ENCODE measurements at regions not wholly inside any gene's neighbourhood (a gene's known extent, or its start where the extent isn't known, plus 50 kb on each side); places are given as distances from the start of the nearest gene placed in this dataset.

GRCh38 chr2:4499316-4500030 is 796.1 kb downstream of the DCDC2C start:
- DNase-seq (ENCODE audit: low spot score), result no peak

GRCh38 chr2:4501525-4501924 is 798.1 kb downstream of the DCDC2C start:
- DNase-seq (ENCODE audit: low spot score), result no peak

- no peak for DNase-seq (ENCODE audit: low spot score)
Measured at GRCh38 chr2:4502230-4502843, 799.0 kb downstream of the DCDC2C start.

- no peak for DNase-seq (ENCODE audit: low spot score)
Measured at GRCh38 chr2:4507661-4508060, 804.3 kb downstream of the DCDC2C start.

GRCh38 chr2:4515871-4516761 is 812.7 kb downstream of the DCDC2C start:
- no peak for DNase-seq (ENCODE audit: low spot score)

- DNase-seq (ENCODE audit: low spot score), result no peak
Measured at GRCh38 chr2:4518596-4518995, 815.2 kb downstream of the DCDC2C start.

- no peak for DNase-seq (ENCODE audit: low spot score)
Measured at GRCh38 chr2:4522498-4523421, 819.4 kb downstream of the DCDC2C start.

GRCh38 chr2:4527416-4527815 is 824.0 kb downstream of the DCDC2C start:
- no peak for DNase-seq (ENCODE audit: low spot score)

GRCh38 chr2:4528246-4528645 is 824.9 kb downstream of the DCDC2C start:
- DNase-seq (ENCODE audit: low spot score), result no peak

- no peak for DNase-seq (ENCODE audit: low spot score)
Measured at GRCh38 chr2:4528773-4529172, 825.4 kb downstream of the DCDC2C start.

GRCh38 chr2:4529738-4530137 is 826.4 kb downstream of the DCDC2C start:
- DNase-seq (ENCODE audit: low spot score), result no peak

GRCh38 chr2:4530231-4530630 is 826.9 kb downstream of the DCDC2C start:
- no peak for DNase-seq (ENCODE audit: low spot score)

GRCh38 chr2:4533806-4534205 is 830.4 kb downstream of the DCDC2C start:
- DNase-seq (ENCODE audit: low spot score), result no peak

- DNase-seq (ENCODE audit: low spot score), result no peak
Measured at GRCh38 chr2:4539121-4539520, 835.7 kb downstream of the DCDC2C start.

- DNase-seq (ENCODE audit: low spot score), result no peak
Measured at GRCh38 chr2:4549666-4550210, 846.4 kb downstream of the DCDC2C start.

GRCh38 chr2:4551691-4552474 is 848.5 kb downstream of the DCDC2C start:
- no peak for DNase-seq (ENCODE audit: low spot score)

GRCh38 chr2:4553241-4553640 is 849.9 kb downstream of the DCDC2C start:
- no peak for DNase-seq (ENCODE audit: low spot score)

- no peak for DNase-seq (ENCODE audit: low spot score)
Measured at GRCh38 chr2:4556135-4556896, 852.9 kb downstream of the DCDC2C start.

- DNase-seq (ENCODE audit: low spot score), result no peak
Measured at GRCh38 chr2:4561196-4561595, 857.8 kb downstream of the DCDC2C start.

- DNase-seq (ENCODE audit: low spot score), result no peak
Measured at GRCh38 chr2:4576075-4576474, 872.7 kb downstream of the DCDC2C start.
